Ovary (tissue), 3 donors: ENCODE measurements at regions not wholly inside any gene's neighbourhood (a gene's known extent, or its start where the extent isn't known, plus 50 kb on each side); places are given as distances from the start of the nearest gene placed in this dataset.

ENCODE experiments used
- EP300 ChIP-seq: sonication (generic); formaldehyde crosslinking; IDR thresholded peaks from one replicate; pipeline ENCODE4 v1.6.1; 2017; ENCODE audit warnings: antibody characterized with exemption
- POLR2A ChIP-seq: fragments of 450-650 bp; IDR thresholded peaks from one replicate; pipeline ENCODE4 v1.6.1; 2017; ENCODE audit warnings: antibody characterized with exemption, mild to moderate bottlenecking, moderate library complexity
- TF ChIP-seq, protein P1 (sequence below), 3 donors: fragments of 450-650 bp in 2 of 3; fragments of 200-600 bp in 1 of 3; IDR thresholded peaks; one replicate each; pipeline versions ENCODE4 v1.5.1 to v1.8.0; 2016 to 2022; ENCODE audit warnings: antibody characterized with exemption in 3 of 3, mild to moderate bottlenecking in 1 of 3
- donor health status: DM: no; HTN: no; CAD: no.

DNA sequence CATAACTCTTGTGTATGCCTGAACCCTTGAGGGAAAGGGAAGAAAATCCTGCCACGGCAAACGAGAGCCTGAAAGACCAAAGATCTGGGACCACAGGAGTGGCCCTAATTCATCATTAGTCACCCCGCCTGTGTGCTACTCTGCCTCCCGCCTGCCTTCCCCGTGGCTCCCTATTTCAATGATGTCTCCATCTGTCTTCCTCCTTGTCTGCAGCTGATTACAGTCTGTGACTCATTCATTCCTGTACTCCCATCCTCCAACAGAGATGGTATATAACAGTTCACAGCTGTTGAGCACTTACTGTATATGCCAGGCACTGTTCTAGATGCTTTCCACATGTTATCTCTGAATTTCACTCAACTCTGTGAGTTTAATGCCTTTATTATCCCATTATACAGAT, 96.6 kb downstream of the SEC16B start:
- TF ChIP-seq, protein P1, sequence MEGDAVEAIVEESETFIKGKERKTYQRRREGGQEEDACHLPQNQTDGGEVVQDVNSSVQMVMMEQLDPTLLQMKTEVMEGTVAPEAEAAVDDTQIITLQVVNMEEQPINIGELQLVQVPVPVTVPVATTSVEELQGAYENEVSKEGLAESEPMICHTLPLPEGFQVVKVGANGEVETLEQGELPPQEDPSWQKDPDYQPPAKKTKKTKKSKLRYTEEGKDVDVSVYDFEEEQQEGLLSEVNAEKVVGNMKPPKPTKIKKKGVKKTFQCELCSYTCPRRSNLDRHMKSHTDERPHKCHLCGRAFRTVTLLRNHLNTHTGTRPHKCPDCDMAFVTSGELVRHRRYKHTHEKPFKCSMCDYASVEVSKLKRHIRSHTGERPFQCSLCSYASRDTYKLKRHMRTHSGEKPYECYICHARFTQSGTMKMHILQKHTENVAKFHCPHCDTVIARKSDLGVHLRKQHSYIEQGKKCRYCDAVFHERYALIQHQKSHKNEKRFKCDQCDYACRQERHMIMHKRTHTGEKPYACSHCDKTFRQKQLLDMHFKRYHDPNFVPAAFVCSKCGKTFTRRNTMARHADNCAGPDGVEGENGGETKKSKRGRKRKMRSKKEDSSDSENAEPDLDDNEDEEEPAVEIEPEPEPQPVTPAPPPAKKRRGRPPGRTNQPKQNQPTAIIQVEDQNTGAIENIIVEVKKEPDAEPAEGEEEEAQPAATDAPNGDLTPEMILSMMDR (IDR thresholded peaks at IDR 0.05) = no peak
- TF ChIP-seq EP300 = no peak
- no peak for TF ChIP-seq POLR2A
